HCT116 (cell line): ENCODE measurements at regions not wholly inside any gene's neighbourhood (a gene's known extent, or its start where the extent isn't known, plus 50 kb on each side); places are given as distances from the start of the nearest gene placed in this dataset.

Experiments
- ATAC-seq: fragments of 200-7000 bp; cut with Tn5 transposase; 2 replicates; pipeline ENCODE4 v1.9.1; 2020; ENCODE audit warnings: mild to moderate bottlenecking, moderate library complexity
- BruUV-seq: library from RNA; stranded (reverse); fragments of 400-500 nt; replicated peaks from 2 replicates; lab custom pipeline; 2021; lab: Mats Ljungman, UMichigan
- CTCF ChIA-PET: fragments of 300-600 bp; sonication (Branson Sonifier 250); formaldehyde crosslinking; loops from one replicate; lab custom pipeline; 2021; ENCODE audit warnings: antibody characterized with exemption; lab: Charles Lee
- POLR2A ChIA-PET: fragments of 300-600, 350-600 bp; sonication (Branson Sonifier 250); formaldehyde crosslinking; loops from one replicate; lab custom pipeline; 2021; ENCODE audit warnings: antibody characterized with exemption; lab: Charles Lee
- RAD21 ChIA-PET, 2 experiments: fragments of 300-600 bp; sonication (Branson Sonifier 250); formaldehyde crosslinking; loops; one replicate each; lab custom pipeline; 2023; ENCODE audit warnings: low total read pairs in 2 of 2; ENCODE audit not compliant: uncharacterized antibody in 2 of 2, unreplicated experiment in 2 of 2, low non-redundant PET in 1 of 2; lab: Charles Lee
- DNase-seq: peaks from one replicate; pipeline ENCODE4 v3.0.0-alpha.2; 2010; ENCODE audit warnings: low read depth, low spot score
- H2AFZ ChIP-seq: fragments of 200-600 bp; shearing (Covaris generic), sonication (generic); 2 replicates; pipeline ENCODE4 v1.6.1; 2017; ENCODE audit warnings: low read depth, mixed run types, mixed read lengths, antibody characterized with exemption, low read length; ENCODE audit not compliant: poor library complexity, severe bottlenecking
- H3K27ac ChIP-seq: 2 replicates; pipeline ENCODE4 v1.5.1; 2012; ENCODE audit warnings: low read depth, low read length
- H3K27me3 ChIP-seq: fragments of 200-600 bp; sonication (generic); 2 replicates; pipeline ENCODE4 v1.6.1; 2016; ENCODE audit warnings: mixed run types, low read length, mixed read lengths; ENCODE audit not compliant: insufficient read depth
- H3K36me3 ChIP-seq, 2 experiments: fragments of 200-500 bp in 1 of 2; fragments of 200-600 bp in 1 of 2; sonication (Bioruptor generic) in 1 of 2; sonication (generic) in 1 of 2; 2 replicates each; pipeline versions ENCODE4 v1.5.1 to v1.6.1; 2014 to 2016; ENCODE audit warnings: low read length in 2 of 2, inconsistent platforms in 1 of 2, mixed read lengths in 1 of 2, mixed run types in 1 of 2; ENCODE audit not compliant: insufficient read depth in 2 of 2, control insufficient read depth in 1 of 2
- H3K4me1 ChIP-seq, 2 experiments: fragments of 200-600 bp in 1 of 2; sonication (generic) in 1 of 2; 2 replicates each; pipeline versions ENCODE4 v1.5.1 to v1.6.1; 2012 to 2017; ENCODE audit warnings: low read length in 2 of 2, inconsistent platforms in 1 of 2, mild to moderate bottlenecking in 1 of 2, mixed read lengths in 1 of 2, mixed run types in 1 of 2, moderate library complexity in 1 of 2; ENCODE audit not compliant: insufficient read depth in 2 of 2, control insufficient read depth in 1 of 2
- H3K4me2 ChIP-seq: fragments of 200-600 bp; sonication (generic); 2 replicates; pipeline ENCODE4 v1.6.1; 2017; ENCODE audit warnings: mixed run types, low read length, mixed read lengths
- H3K4me3 ChIP-seq, 2 experiments: fragments of 200-600 bp in 1 of 2; sonication (generic) in 1 of 2; replicated peaks in 1 of 2; 2 replicates each; pipeline ENCODE4 v1.5.1; 2011 to 2016; ENCODE audit warnings: low read length in 2 of 2, control low read depth in 1 of 2, low read depth in 1 of 2, mild to moderate bottlenecking in 1 of 2, mixed read lengths in 1 of 2, mixed run types in 1 of 2
- H3K79me2 ChIP-seq: fragments of 200-600 bp; sonication (generic); 2 replicates; pipeline ENCODE4 v1.6.1; 2017; ENCODE audit warnings: mild to moderate bottlenecking, mixed run types, low read length, moderate library complexity, mixed read lengths; ENCODE audit not compliant: insufficient read depth
- H3K9ac ChIP-seq: fragments of 200-600 bp; sonication (generic); 2 replicates; pipeline ENCODE4 v1.6.1; 2016; ENCODE audit warnings: low read length, mixed read lengths
- H3K9me2 ChIP-seq: fragments of 200-600 bp; sonication (generic), shearing (Covaris generic); 2 replicates; pipeline ENCODE4 v1.6.1; 2017; ENCODE audit warnings: mixed run types, mild to moderate bottlenecking, moderate library complexity; ENCODE audit not compliant: insufficient read depth
- H3K9me3 ChIP-seq, 2 experiments: fragments of 200-500 bp in 1 of 2; fragments of 200-600 bp in 1 of 2; sonication (Bioruptor generic) in 1 of 2; sonication (generic) in 1 of 2; 2 replicates each; pipeline ENCODE4 v1.6.1; 2014 to 2017; ENCODE audit warnings: low read length in 2 of 2, mixed read lengths in 2 of 2, inconsistent platforms in 1 of 2, low read depth in 1 of 2, mild to moderate bottlenecking in 1 of 2, mixed run types in 1 of 2, moderate library complexity in 1 of 2; ENCODE audit not compliant: control insufficient read depth in 1 of 2, insufficient read depth in 1 of 2
- H4K20me1 ChIP-seq: fragments of 200-600 bp; sonication (generic), shearing (Covaris generic); 2 replicates; pipeline ENCODE4 v1.6.1; 2017; ENCODE audit warnings: mixed run types, mild to moderate bottlenecking, moderate library complexity; ENCODE audit not compliant: insufficient read depth
- ATF3 ChIP-seq: IDR thresholded peaks from 2 replicates; pipeline ENCODE4 v1.6.1; 2012
- CEBPB ChIP-seq: IDR thresholded peaks from 2 replicates; pipeline ENCODE4 v1.6.1; 2012; ENCODE audit warnings: low read depth
- EGR1 ChIP-seq: IDR thresholded peaks from 2 replicates; pipeline ENCODE4 v1.6.1; 2012; ENCODE audit warnings: low read depth
- EZH2phosphoT487 ChIP-seq: fragments of 200-600 bp; IDR thresholded peaks from 2 replicates; pipeline ENCODE4 v1.6.1; 2018; ENCODE audit warnings: antibody characterized with exemption, borderline replicate concordance
- POLR2AphosphoS5 ChIP-seq: IDR thresholded peaks from 2 replicates; pipeline ENCODE4 v1.6.1; 2011; ENCODE audit warnings: mild to moderate bottlenecking, low read depth, low read length, moderate library complexity
- RAD21 ChIP-seq: IDR thresholded peaks from 2 replicates; pipeline ENCODE4 v1.6.1; 2012; ENCODE audit warnings: low read depth, mild to moderate bottlenecking
- SP1 ChIP-seq: IDR thresholded peaks from 2 replicates; pipeline ENCODE4 v1.6.1; 2012; ENCODE audit warnings: low read depth
- ZBTB33 ChIP-seq: IDR thresholded peaks from 2 replicates; pipeline ENCODE4 v1.6.1; 2011; ENCODE audit warnings: mild to moderate bottlenecking, low read length, moderate library complexity; ENCODE audit not compliant: insufficient replicate concordance; ENCODE audit errors: extremely low read depth
- ZNF274 ChIP-seq: fragments of 200-500 bp; sonication (Bioruptor generic); IDR thresholded peaks from 2 replicates; pipeline ENCODE4 v1.6.1; 2014; ENCODE audit warnings: mild to moderate bottlenecking, low read depth, low read length, inconsistent platforms
- intact Hi-C: fragments of 100-400 bp; cut with micrococcal nuclease; formaldehyde crosslinking; loops from 2 replicates; pipeline ENCODE4 v1.10.0; 2022

- ATAC-seq (no peak), DNase-seq (no peak)
- CTCF ChIA-PET: no interaction called here
- no peaks in the 10 kb centered on the region for H3K9me3 ChIP-seq
- no peaks in the 10 kb centered on the region for H3K79me2 ChIP-seq
- no peak overlapping the region for H3K4me3 ChIP-seq
- no peaks in the 10 kb centered on the region for H3K36me3 ChIP-seq
- no peaks in the 10 kb centered on the region for H3K9me2 ChIP-seq
- no peak overlapping the region for H3K9ac ChIP-seq
- no peaks in the 10 kb centered on the region; the same call in 1 of the 2 replicates for H3K27me3 ChIP-seq
- H4K20me1 ChIP-seq: no peaks in the 10 kb centered on the region
- H3K27ac ChIP-seq: no peak overlapping the region
- H2AFZ ChIP-seq: no peak overlapping the region
- no TSS peak for BruUV-seq
- POLR2A ChIA-PET: no interaction called here
- H3K4me2 ChIP-seq: no peak overlapping the region
- intact Hi-C loops: no loop called here
- RAD21 ChIA-PET: no interaction called here
- H3K4me1 ChIP-seq: no peaks in the 10 kb centered on the region
- TF ChIP-seq RAD21: no peak
- TF ChIP-seq ZNF274: no peak
- TF ChIP-seq EGR1: no peak
- TF ChIP-seq ZBTB33: no peak
Observed at GRCh38 chr7:67447297-67447696, 450.7 kb downstream of the TYW1 start.

GRCh38 chr7:67448271-67448670 lies 451.6 kb downstream of the TYW1 start:
- Histone ChIP-seq H3K4me1 (no peaks in the 10 kb centered on the region), H3K9me3 (no peaks in the 10 kb centered on the region), H3K79me2 (no peaks in the 10 kb centered on the region), H3K4me2 (no peak overlapping the region), H3K36me3 (no peaks in the 10 kb centered on the region), H3K27me3 (no peaks in the 10 kb centered on the region; the same call in 1 of the 2 replicates), H3K27ac (no peak overlapping the region), H2AFZ (no peak overlapping the region), H3K9me2 (no peaks in the 10 kb centered on the region), H4K20me1 (no peaks in the 10 kb centered on the region), H3K4me3 (no peak overlapping the region), H3K9ac (no peak overlapping the region)
- BruUV-seq: no TSS peak
- no peak for ATAC-seq
- ChIA-PET POLR2A (no interaction called here), CTCF (no interaction called here), RAD21 (no interaction called here)
- intact Hi-C loops: no loop called here
- no peak for DNase-seq
- TF ChIP-seq SP1 (no peak), ATF3 (no peak), EZH2phosphoT487 (no peak), CEBPB (no peak), POLR2AphosphoS5 (no peak)
